D721Med (cell line): ENCODE measurements at regions not wholly inside any gene's neighbourhood (a gene's known extent, or its start where the extent isn't known, plus 50 kb on each side); places are given as distances from the start of the nearest gene placed in this dataset.
"Not testable (repeated sequence)": the region's sequence is repeated elsewhere in the genome, so short reads cannot be mapped to it uniquely, and the experiment has no call there.

Experiments used
- DNase-seq: peaks from one replicate; pipeline ENCODE4 v3.0.0; 2011; ENCODE audit warnings: low spot score; ENCODE audit not compliant: insufficient read length
- FAIRE-seq: peaks from 2 replicates; lab custom pipeline; 2011; peaks lifted over from hg19 to GRCh38; lab: Jason Lieb, UNC
- CTCF ChIP-seq: IDR thresholded peaks from 2 replicates; pipeline ENCODE4 v1.5.1; 2012; ENCODE audit warnings: mild to moderate bottlenecking, control low read depth; ENCODE audit not compliant: insufficient read depth; ENCODE audit errors: missing control alignments

GRCh38 chr21:25487046-25487594 lies 120.2 kb downstream of the MRPL39 start:
- no peak for FAIRE-seq
- TF ChIP-seq CTCF, result no peak

GRCh38 chr21:25485914-25486313 lies 121.4 kb downstream of the MRPL39 start:
- TF ChIP-seq CTCF, result no peak
- DNase-seq (no peak), FAIRE-seq (no peak)

More at GRCh38 chr21:25487046-25487594, 120.2 kb downstream of the MRPL39 start:
- DNase-seq, result no peak

GRCh38 chr21:25467896-25468295 lies 139.4 kb downstream of the MRPL39 start:
- DNase-seq (no peak), FAIRE-seq (no peak)
- TF ChIP-seq CTCF, result no peak

GRCh38 chr21:25467071-25467470 lies 140.2 kb downstream of the MRPL39 start:
- not testable (repeated sequence) for DNase-seq, FAIRE-seq

- FAIRE-seq (no peak), DNase-seq (no peak)
- no peak for TF ChIP-seq CTCF
These were observed 140.8 kb downstream of the MRPL39 start for GRCh38 chr21:25466470-25466869.

- FAIRE-seq (no peak), DNase-seq (no peak)
- TF ChIP-seq CTCF, result no peak
These were observed 142.0 kb downstream of the MRPL39 start for GRCh38 chr21:25465263-25465662.

- no peak for DNase-seq
- FAIRE-seq, result no peak
These were observed 143.0 kb downstream of the MRPL39 start for GRCh38 chr21:25464275-25464674.

More at GRCh38 chr21:25464275-25464674, 143.0 kb downstream of the MRPL39 start:
- no peak for TF ChIP-seq CTCF
